Sigmoid colon (tissue), 6 donors: ENCODE measurements at regions not wholly inside any gene's neighbourhood (a gene's known extent, or its start where the extent isn't known, plus 50 kb on each side); places are given as distances from the start of the nearest gene placed in this dataset.

ENCODE experiments used
- DNase-seq: peaks from one replicate; pipeline ENCODE4 v3.0.0-alpha.2; 2019
- H3K27ac ChIP-seq, 4 donors: fragments of 200-600 bp; sonication (generic); one replicate each; pipeline ENCODE4 v1.5.1; 2016 to 2019; ENCODE audit warnings: mild to moderate bottlenecking in 1 of 4
- H3K27me3 ChIP-seq, 3 donors: fragments of 200-600 bp; sonication (generic); one replicate each; pipeline ENCODE4 v1.5.1; 2019; ENCODE audit warnings: mild to moderate bottlenecking in 1 of 3
- H3K36me3 ChIP-seq, 4 donors: fragments of 200-600 bp; sonication (generic); one replicate each; pipeline ENCODE4 v1.5.1; 2016 to 2019
- H3K4me1 ChIP-seq, 4 donors: fragments of 200-600 bp; sonication (generic); one replicate each; pipeline ENCODE4 v1.5.1; 2017 to 2019
- H3K4me3 ChIP-seq, 4 donors: fragments of 200-600 bp; sonication (generic); one replicate each; pipeline ENCODE4 v1.5.1; 2017 to 2019; ENCODE audit warnings: mild to moderate bottlenecking in 2 of 4, moderate library complexity in 1 of 4
- H3K9me3 ChIP-seq, 4 donors: fragments of 200-600 bp in 3 of 4; sonication (generic) in 3 of 4; one replicate each; pipeline versions ENCODE4 v1.5.1 to v1.6.1; 2013 to 2019
- EP300 ChIP-seq, 4 donors: sonication (generic); formaldehyde crosslinking; IDR thresholded peaks; one replicate each; pipeline ENCODE4 v1.6.1; 2017; ENCODE audit warnings: antibody characterized with exemption in 4 of 4
- POLR2A ChIP-seq, 2 donors: fragments of 450-650 bp; IDR thresholded peaks; one replicate each; pipeline ENCODE4 v1.6.1; 2016; ENCODE audit warnings: antibody characterized with exemption in 2 of 2, mild to moderate bottlenecking in 2 of 2, moderate library complexity in 2 of 2
- POLR2AphosphoS5 ChIP-seq, 4 donors: sonication (generic); formaldehyde crosslinking; IDR thresholded peaks; one replicate each; pipeline ENCODE4 v1.6.1; 2017; ENCODE audit warnings: antibody characterized with exemption in 4 of 4
- WGBS, 2 donors: extraction: QIAGEN DNeasy Blood & Tissue Kit; methylation state at CpG; one replicate each; pipeline ENCODE4 v1.1.7; 2013; 5-methylcytosine and 5-hydroxymethylcytosine counted together
- intact Hi-C: fragments of 100-400 bp; cut with DNase I; formaldehyde crosslinking; loops from one replicate; pipeline ENCODE4 v1.15.1; 2023
- TF ChIP-seq, protein P1 (sequence below), 4 experiments: fragments of 450-650 bp in 3 of 4; fragments of 200-600 bp in 1 of 4; IDR thresholded peaks; one replicate each; pipeline ENCODE4 v1.5.1; 2016 to 2019; ENCODE audit warnings: antibody characterized with exemption in 4 of 4, mild to moderate bottlenecking in 3 of 4, moderate library complexity in 2 of 4
- donor health status: healthy with polysubstance abuse.
- donor health status: healthy.

DNA sequence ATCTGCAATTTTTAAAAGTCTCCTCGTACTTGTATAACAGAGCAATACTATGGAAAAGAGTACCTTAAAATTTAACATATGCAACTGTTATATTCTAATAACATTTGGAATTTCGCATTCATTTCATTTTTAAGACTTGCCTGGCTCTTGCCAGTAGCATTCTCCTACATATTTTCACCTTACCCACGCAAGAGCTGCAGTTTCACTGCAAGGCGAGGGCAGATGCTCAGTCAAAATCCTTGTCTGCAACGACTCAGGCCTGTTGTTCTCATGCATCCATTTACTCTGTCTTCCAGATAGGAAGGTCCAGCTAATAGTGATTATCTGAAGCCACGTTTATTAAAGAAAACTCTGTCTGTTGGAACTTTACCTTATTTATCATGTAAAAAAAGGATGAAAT is 227.0 kb upstream of the RFC3 start:
- Histone ChIP-seq H3K36me3 (no peaks in the 10 kb centered on the region), H3K4me1 (no peaks in the 10 kb centered on the region), H3K27me3 (no peaks in the 10 kb centered on the region), H3K4me3 (no peak overlapping the region), H3K9me3 (no peaks in the 10 kb centered on the region), H3K27ac (no peak overlapping the region)
- intact Hi-C loops = no loop called here
- TF ChIP-seq EP300 (IDR thresholded peaks at IDR 0.05) (no peak), POLR2AphosphoS5 (IDR thresholded peaks at IDR 0.05) (no peak), POLR2A (IDR thresholded peaks at IDR 0.05) (no peak)
- TF ChIP-seq, protein P1, sequence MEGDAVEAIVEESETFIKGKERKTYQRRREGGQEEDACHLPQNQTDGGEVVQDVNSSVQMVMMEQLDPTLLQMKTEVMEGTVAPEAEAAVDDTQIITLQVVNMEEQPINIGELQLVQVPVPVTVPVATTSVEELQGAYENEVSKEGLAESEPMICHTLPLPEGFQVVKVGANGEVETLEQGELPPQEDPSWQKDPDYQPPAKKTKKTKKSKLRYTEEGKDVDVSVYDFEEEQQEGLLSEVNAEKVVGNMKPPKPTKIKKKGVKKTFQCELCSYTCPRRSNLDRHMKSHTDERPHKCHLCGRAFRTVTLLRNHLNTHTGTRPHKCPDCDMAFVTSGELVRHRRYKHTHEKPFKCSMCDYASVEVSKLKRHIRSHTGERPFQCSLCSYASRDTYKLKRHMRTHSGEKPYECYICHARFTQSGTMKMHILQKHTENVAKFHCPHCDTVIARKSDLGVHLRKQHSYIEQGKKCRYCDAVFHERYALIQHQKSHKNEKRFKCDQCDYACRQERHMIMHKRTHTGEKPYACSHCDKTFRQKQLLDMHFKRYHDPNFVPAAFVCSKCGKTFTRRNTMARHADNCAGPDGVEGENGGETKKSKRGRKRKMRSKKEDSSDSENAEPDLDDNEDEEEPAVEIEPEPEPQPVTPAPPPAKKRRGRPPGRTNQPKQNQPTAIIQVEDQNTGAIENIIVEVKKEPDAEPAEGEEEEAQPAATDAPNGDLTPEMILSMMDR (IDR thresholded peaks at IDR 0.05) = no peak
- 92% methylated on average over 6 of the region's 6 CpGs for WGBS, 2 donors
- no peak for DNase-seq

- no peak overlapping the region for H3K4me3 ChIP-seq
- WGBS, 2 donors = 69 to 74% methylated on average over 7 of the region's 7 CpGs
- no peaks in the 10 kb centered on the region for H3K9me3 ChIP-seq
- H3K27me3 ChIP-seq = no peaks in the 10 kb centered on the region
- DNase-seq = no peak
- no peak for TF ChIP-seq POLR2A (IDR thresholded peaks at IDR 0.05)
- TF ChIP-seq POLR2AphosphoS5 (IDR thresholded peaks at IDR 0.05) = no peak
- TF ChIP-seq, protein P1 (IDR thresholded peaks at IDR 0.05) = no peak
- TF ChIP-seq EP300 (IDR thresholded peaks at IDR 0.05) = no peak
- no peak overlapping the region for H3K27ac ChIP-seq
- no peaks in the 10 kb centered on the region for H3K36me3 ChIP-seq
- intact Hi-C loops = no loop called here
- H3K4me1 ChIP-seq = peaks cover 0 to 17% (median 12%) of the 10 kb centered on the region in 4 donors
Observed at GRCh38 chr13:33606692-33607091, 211.3 kb upstream of the RFC3 start.

DNA sequence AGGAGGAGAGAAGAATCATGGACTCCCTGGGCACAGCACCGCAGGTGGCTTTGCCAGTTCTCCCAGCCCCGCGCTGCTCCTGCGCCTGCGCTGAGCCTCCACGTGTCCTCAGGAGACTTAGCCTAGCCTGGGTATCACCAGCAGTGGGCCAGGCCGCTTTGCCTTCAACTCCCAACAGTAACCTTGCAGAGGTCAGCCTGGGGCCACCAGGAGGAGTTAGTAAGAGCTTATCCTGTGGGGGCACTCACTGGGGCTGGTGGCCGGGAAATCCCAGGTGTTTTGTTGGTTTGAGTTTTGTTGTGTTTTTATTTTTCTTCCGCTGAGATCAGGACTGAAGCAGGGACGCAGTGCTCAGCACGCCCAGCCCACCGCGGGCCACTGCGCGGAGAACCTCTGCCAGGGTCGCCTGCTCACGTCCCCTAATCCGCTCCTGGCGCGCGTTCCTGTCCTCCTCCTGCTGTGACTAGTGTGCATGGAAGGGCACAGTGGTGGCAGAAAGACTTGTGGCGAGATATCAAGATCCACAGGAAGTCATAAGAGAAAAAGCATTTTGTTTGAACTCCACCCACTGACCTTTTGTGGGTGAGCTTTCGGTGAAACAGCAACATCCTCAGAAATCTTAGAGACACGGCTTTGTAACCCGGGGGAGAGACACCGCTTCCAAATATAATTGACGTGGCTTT is 207.4 kb upstream of the RFC3 start:
- WGBS, 2 donors = 83 to 87% methylated on average over 27 of the region's 27 CpGs
- DNase-seq = no peak
- Histone ChIP-seq H3K4me1 (peaks cover 0 to 54% (median 38%) of the 10 kb centered on the region in 4 donors), H3K9me3 (no peaks in the 10 kb centered on the region), H3K27me3 (no peaks in the 10 kb centered on the region), H3K4me3 (peak overlapping the region; percentile 5 to 31 (median 18)), H3K27ac (peak overlapping the region; percentile 63 to 84 (median 74)), H3K36me3 (no peaks in the 10 kb centered on the region)
- intact Hi-C loops = loop anchor here (5.0 kb wide), 1 partner anchor 67 kb away; no protein-coding TSS in a partner anchor
- TF ChIP-seq POLR2AphosphoS5 (IDR thresholded peaks at IDR 0.05) (no peak), EP300 (IDR thresholded peaks at IDR 0.05) (no peak)
- TF ChIP-seq, protein P1 (IDR thresholded peaks at IDR 0.05) = no peak

DNA sequence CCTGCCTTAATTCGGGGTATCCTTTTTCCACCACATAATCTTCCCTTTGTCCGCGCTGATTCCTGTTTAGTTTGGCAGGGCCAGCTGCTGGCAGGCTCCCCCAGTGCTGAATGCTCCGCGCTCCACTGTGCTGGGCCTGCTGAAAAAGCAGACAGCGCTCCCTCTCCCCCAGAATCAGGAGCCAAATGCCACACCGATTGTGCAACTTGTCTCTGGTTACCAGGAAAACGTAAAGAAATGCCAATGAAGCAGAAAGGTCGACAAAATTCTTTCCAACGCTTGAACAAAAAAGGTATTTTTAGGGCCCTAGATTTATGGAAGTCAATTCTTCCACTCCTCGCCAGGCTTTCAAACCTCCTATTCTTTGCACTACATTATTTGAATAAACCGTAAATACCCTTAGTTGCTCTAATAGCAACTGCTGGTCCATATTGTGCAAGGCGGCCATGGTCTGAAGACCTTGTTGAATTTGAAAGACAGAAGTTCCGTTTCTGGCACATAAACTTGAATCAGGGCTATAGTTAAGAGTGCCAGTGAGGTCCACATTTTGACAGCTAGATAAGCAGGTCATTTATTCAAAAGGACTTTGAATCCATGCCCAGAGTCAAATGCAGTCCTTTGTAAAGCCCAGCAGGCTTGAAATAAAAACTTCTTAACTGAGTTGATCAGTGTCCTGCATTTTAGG is 206.7 kb upstream of the RFC3 start:
- TF ChIP-seq, protein P1 (IDR thresholded peaks at IDR 0.05) = no peak
- TF ChIP-seq POLR2AphosphoS5 (IDR thresholded peaks at IDR 0.05) = no peak
- no peaks in the 10 kb centered on the region for H3K9me3 ChIP-seq
- intact Hi-C loops = loop anchor here (5.0 kb wide), 1 partner anchor 66 kb away; no protein-coding TSS in a partner anchor
- peaks cover 0 to 60% (median 40%) of the 10 kb centered on the region in 4 donors for H3K4me1 ChIP-seq
- H3K36me3 ChIP-seq = no peaks in the 10 kb centered on the region
- no peaks in the 10 kb centered on the region for H3K27me3 ChIP-seq
- H3K4me3 ChIP-seq = peak overlapping the region; percentile 5 to 31 (median 18)
- peak; percentile 76 for DNase-seq
- 77 to 89% methylated on average over 14 of the region's 14 CpGs for WGBS, 2 donors
- H3K27ac ChIP-seq = peak overlapping the region; percentile 63 to 84 (median 74)
